ENCODE measurements at regions not wholly inside any gene's neighbourhood (a gene's known extent, or its start where the extent isn't known, plus 50 kb on each side); places are given as distances from the start of the nearest gene placed in this dataset.

- no peaks in the 10 kb centered on the region for H3K36me3 ChIP-seq (ENCODE audit: control insufficient read depth, insufficient read depth, low read length)
- no peak for TF ChIP-seq CTCF (IDR thresholded peaks at IDR 0.05; ENCODE audit: insufficient read depth, low read length, severe bottlenecking)
- no peak for FAIRE-seq
These were observed 182.5 kb upstream of the AKR1E2 start for GRCh38 chr10:4643471-4643870.

GRCh38 chr10:4639960-4640359 is 186.0 kb upstream of the AKR1E2 start:
- DNase-seq (ENCODE audit: low read depth) (no peak), FAIRE-seq (no peak)
- Histone ChIP-seq H3K4me3 (ENCODE audit: low read depth, low read length) (no peak overlapping the region), H3K36me3 (ENCODE audit: control insufficient read depth, insufficient read depth, low read length) (no peaks in the 10 kb centered on the region), H3K27me3 (ENCODE audit: control insufficient read depth, insufficient read depth, low read length) (no peaks in the 10 kb centered on the region)
- TF ChIP-seq CTCF (IDR thresholded peaks at IDR 0.05; ENCODE audit: insufficient read depth, low read length, severe bottlenecking): no peak

More at GRCh38 chr10:4643471-4643870, 182.5 kb upstream of the AKR1E2 start:
- no peak overlapping the region for H3K4me3 ChIP-seq (ENCODE audit: low read depth, low read length)
- no peak for DNase-seq (ENCODE audit: low read depth)
- no peaks in the 10 kb centered on the region for H3K27me3 ChIP-seq (ENCODE audit: control insufficient read depth, insufficient read depth, low read length)

DNA sequence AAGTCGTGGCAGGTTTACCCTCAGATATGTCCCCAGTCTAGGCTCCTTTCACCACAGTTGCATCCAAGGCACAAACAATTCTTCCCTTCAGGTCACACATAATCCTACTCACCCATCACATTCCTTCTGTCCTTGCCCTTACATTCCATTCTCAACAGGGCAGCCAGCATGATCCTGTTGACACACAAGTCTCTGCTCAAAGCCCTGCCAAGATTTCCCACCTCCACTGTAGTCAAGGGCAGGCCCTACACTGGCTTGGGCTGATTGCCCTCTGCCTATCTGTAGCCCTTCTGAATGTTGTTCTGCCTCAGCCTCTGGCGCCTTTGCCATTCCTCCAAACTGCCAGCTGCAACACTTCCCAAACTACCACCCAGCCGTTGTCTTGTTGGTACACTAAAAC is 187.9 kb upstream of the AKR1E2 start:
- no peak for TF ChIP-seq CTCF (IDR thresholded peaks at IDR 0.05; ENCODE audit: insufficient read depth, low read length, severe bottlenecking)
- Histone ChIP-seq H3K4me3 (ENCODE audit: low read depth, low read length) (no peak overlapping the region), H3K36me3 (ENCODE audit: control insufficient read depth, insufficient read depth, low read length) (no peaks in the 10 kb centered on the region), H3K27me3 (ENCODE audit: control insufficient read depth, insufficient read depth, low read length) (no peaks in the 10 kb centered on the region)
- FAIRE-seq: no peak
- DNase-seq (ENCODE audit: low read depth): no peak

GRCh38 chr10:4637657-4638056 is 188.3 kb upstream of the AKR1E2 start:
- TF ChIP-seq CTCF (IDR thresholded peaks at IDR 0.05; ENCODE audit: insufficient read depth, low read length, severe bottlenecking): no peak
- H3K36me3 ChIP-seq (ENCODE audit: control insufficient read depth, insufficient read depth, low read length): no peaks in the 10 kb centered on the region
- DNase-seq (ENCODE audit: low read depth) (no peak), FAIRE-seq (no peak)
- H3K4me3 ChIP-seq (ENCODE audit: low read depth, low read length): no peak overlapping the region
- H3K27me3 ChIP-seq (ENCODE audit: control insufficient read depth, insufficient read depth, low read length): no peaks in the 10 kb centered on the region

DNA sequence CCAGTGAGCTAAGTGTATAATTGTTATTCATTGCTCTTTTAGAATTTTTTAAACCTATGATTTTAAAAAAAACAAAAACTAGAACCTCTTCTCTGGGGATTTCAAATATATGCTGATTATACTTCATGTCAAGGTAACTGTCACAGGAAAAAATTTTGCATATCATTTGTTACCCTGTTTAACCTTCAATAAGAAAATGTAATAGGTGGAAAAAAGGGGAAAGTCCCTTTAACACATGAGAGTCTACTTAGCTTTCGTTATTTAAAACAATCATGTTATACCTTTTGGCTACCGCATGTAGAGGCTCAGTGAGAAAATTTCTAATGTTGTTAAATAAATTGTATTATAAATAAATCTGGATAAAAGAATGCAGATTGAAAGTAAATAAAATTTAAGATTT is 190.1 kb upstream of the AKR1E2 start:
- DNase-seq (ENCODE audit: low read depth) (no peak), FAIRE-seq (no peak)
- Histone ChIP-seq H3K27me3 (ENCODE audit: control insufficient read depth, insufficient read depth, low read length) (no peaks in the 10 kb centered on the region), H3K36me3 (ENCODE audit: control insufficient read depth, insufficient read depth, low read length) (no peaks in the 10 kb centered on the region), H3K4me3 (ENCODE audit: low read depth, low read length) (no peak overlapping the region)
- no peak for TF ChIP-seq CTCF (IDR thresholded peaks at IDR 0.05; ENCODE audit: insufficient read depth, low read length, severe bottlenecking)

- Histone ChIP-seq H3K4me3 (ENCODE audit: low read depth, low read length) (no peak overlapping the region), H3K36me3 (ENCODE audit: control insufficient read depth, insufficient read depth, low read length) (no peaks in the 10 kb centered on the region), H3K27me3 (ENCODE audit: control insufficient read depth, insufficient read depth, low read length) (no peaks in the 10 kb centered on the region)
- no peak for TF ChIP-seq CTCF (IDR thresholded peaks at IDR 0.05; ENCODE audit: insufficient read depth, low read length, severe bottlenecking)
- DNase-seq (ENCODE audit: low read depth) (no peak), FAIRE-seq (no peak)
These were observed 190.6 kb upstream of the AKR1E2 start for GRCh38 chr10:4635388-4635787.

Data from bronchial epithelial cell (primary cell).